IPS-20b (cell line): ENCODE measurements at regions not wholly inside any gene's neighbourhood (a gene's known extent, or its start where the extent isn't known, plus 50 kb on each side); places are given as distances from the start of the nearest gene placed in this dataset.

ENCODE experiments used
- H3K27ac ChIP-seq: one replicate; pipeline ENCODE4 v1.5.1; 2013; ENCODE audit warnings: low read length
- H3K27me3 ChIP-seq: 2 replicates; pipeline ENCODE4 v1.6.1; 2013; ENCODE audit warnings: mild to moderate bottlenecking, low read length, inconsistent platforms; ENCODE audit not compliant: insufficient read depth
- H3K36me3 ChIP-seq: 2 replicates; pipeline ENCODE4 v1.6.1; 2013; ENCODE audit warnings: low read depth, mild to moderate bottlenecking, inconsistent platforms, low read length, moderate library complexity; ENCODE audit not compliant: insufficient read depth
- H3K4me1 ChIP-seq: 2 replicates; pipeline ENCODE4 v1.6.1; 2013; ENCODE audit warnings: mild to moderate bottlenecking, control low read depth, inconsistent platforms, low read length, moderate library complexity; ENCODE audit not compliant: insufficient read depth
- H3K4me3 ChIP-seq: 2 replicates; pipeline ENCODE4 v1.5.1; 2013; ENCODE audit warnings: mild to moderate bottlenecking, low read length, inconsistent platforms
- H3K9ac ChIP-seq: 2 replicates; pipeline ENCODE4 v1.6.1; 2013; ENCODE audit warnings: low read depth, mild to moderate bottlenecking, inconsistent platforms, low read length, moderate library complexity
- H3K9me3 ChIP-seq: 2 replicates; pipeline ENCODE4 v1.6.1; 2013; ENCODE audit warnings: mild to moderate bottlenecking, low read depth, low read length, inconsistent platforms; ENCODE audit not compliant: insufficient read depth

- H3K9me3 ChIP-seq: no peaks in the 10 kb centered on the region
- no peaks in the 10 kb centered on the region for H3K36me3 ChIP-seq
- no peak overlapping the region for H3K4me3 ChIP-seq
- no peak overlapping the region for H3K27ac ChIP-seq
- H3K4me1 ChIP-seq: no peaks in the 10 kb centered on the region
- no peak overlapping the region for H3K9ac ChIP-seq
- H3K27me3 ChIP-seq: no peaks in the 10 kb centered on the region
These were observed 65.8 kb downstream of the PRL start for GRCh38 chr6:22231050-22231449.

- Histone ChIP-seq H3K27me3 (no peaks in the 10 kb centered on the region), H3K9ac (no peak overlapping the region), H3K4me1 (no peaks in the 10 kb centered on the region), H3K36me3 (no peaks in the 10 kb centered on the region), H3K27ac (no peak overlapping the region), H3K4me3 (no peak overlapping the region), H3K9me3 (no peaks in the 10 kb centered on the region)
These were observed 65.2 kb downstream of the PRL start for GRCh38 chr6:22231616-22232015.

DNA sequence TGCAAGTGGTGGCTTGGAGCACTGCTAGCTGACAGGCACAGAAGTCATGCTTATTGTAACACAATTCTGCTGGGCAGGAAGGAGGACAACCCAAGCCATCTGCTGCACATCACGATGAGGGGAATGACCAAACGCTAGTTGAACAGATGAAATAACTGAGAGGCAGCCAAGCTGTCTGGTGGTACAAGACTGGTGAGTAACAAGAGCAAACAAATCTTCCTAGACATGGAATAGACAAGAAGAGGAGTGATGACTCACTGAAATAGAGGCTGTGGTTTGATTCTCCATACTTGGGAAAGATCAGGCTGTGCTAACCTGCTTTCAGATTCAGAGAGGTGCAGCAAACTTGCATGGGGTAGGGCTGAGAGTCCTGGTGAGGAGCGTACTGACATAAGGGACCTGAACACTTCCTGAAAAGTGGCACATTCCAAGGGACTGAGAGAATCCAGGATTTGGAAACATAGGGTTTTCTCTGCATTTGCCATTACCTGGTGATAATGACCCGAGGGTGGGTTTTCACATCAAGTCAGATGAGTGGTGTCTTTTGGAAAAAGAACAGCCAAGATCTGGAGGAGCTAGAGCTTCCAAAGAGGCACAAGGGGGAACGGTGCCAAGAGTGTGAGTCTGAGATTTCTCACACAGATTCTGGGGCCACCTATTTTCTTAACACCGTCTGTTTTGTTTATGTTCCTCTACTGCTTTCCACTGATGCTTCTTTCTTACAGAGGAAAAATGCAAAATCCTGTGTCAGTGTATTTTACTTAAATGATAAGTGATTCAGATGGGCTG is 60.0 kb downstream of the PRL start:
- Histone ChIP-seq H3K9ac (no peak overlapping the region), H3K4me1 (no peaks in the 10 kb centered on the region)

More for the DNA sequence above, 60.0 kb downstream of the PRL start:
- Histone ChIP-seq H3K27me3 (no peaks in the 10 kb centered on the region), H3K27ac (no peak overlapping the region), H3K36me3 (no peaks in the 10 kb centered on the region), H3K9me3 (no peaks in the 10 kb centered on the region), H3K4me3 (no peak overlapping the region)
